Caco-2 (cell line): ENCODE measurements at regions not wholly inside any gene's neighbourhood (a gene's known extent, or its start where the extent isn't known, plus 50 kb on each side); places are given as distances from the start of the nearest gene placed in this dataset.

Experiments used
- BruUV-seq: library from RNA; stranded (reverse); fragments of 400-500 nt; replicated peaks from 2 replicates; lab custom pipeline; 2021; lab: Mats Ljungman, UMichigan
- CTCF ChIA-PET: fragments of 300-600 bp; sonication (Branson Sonifier 250); formaldehyde crosslinking; loops from one replicate; lab custom pipeline; 2022; ENCODE audit warnings: antibody characterized with exemption; lab: Charles Lee
- POLR2A ChIA-PET: fragments of 300-600 bp; sonication (Branson Sonifier 250); formaldehyde crosslinking; loops from one replicate; lab custom pipeline; 2022; ENCODE audit warnings: antibody characterized with exemption; lab: Charles Lee
- DNase-seq, 2 experiments: peaks; one replicate each; pipeline versions ENCODE4 v3.0.0 to v3.0.0-alpha.2; 2020 to 2022
- H3K27me3 ChIP-seq: replicated peaks from 2 replicates; pipeline ENCODE4 v1.6.0; 2011; ENCODE audit warnings: low read length; ENCODE audit not compliant: control insufficient read depth, insufficient read depth
- H3K36me3 ChIP-seq: 2 replicates; pipeline ENCODE4 v1.5.1; 2011; ENCODE audit warnings: low read length; ENCODE audit not compliant: control insufficient read depth, insufficient read depth
- H3K4me1 ChIP-seq: fragments of 250-450 bp; sonication (Bioruptor Pico); 2 replicates; pipeline ENCODE4 v1.5.1; 2020; ENCODE audit warnings: mild to moderate bottlenecking
- H3K4me3 ChIP-seq: 2 replicates; pipeline ENCODE4 v1.5.1; 2011; ENCODE audit warnings: low read depth, mild to moderate bottlenecking, control low read depth, low read length
- H3K9me3 ChIP-seq: fragments of 250-450 bp; sonication (Bioruptor Pico); 2 replicates; pipeline ENCODE4 v1.5.1; 2020; ENCODE audit warnings: mild to moderate bottlenecking, moderate library complexity
- H3K27ac Mint-ChIP-seq: one replicate; pipeline ENCODE4 v1.8.0; 2022; ENCODE audit warnings: mixed read lengths; ENCODE audit not compliant: unreplicated experiment
- H3K27me3 Mint-ChIP-seq: one replicate; pipeline ENCODE4 v1.8.0; 2022; ENCODE audit warnings: mixed read lengths; ENCODE audit not compliant: insufficient read depth, unreplicated experiment
- H3K36me3 Mint-ChIP-seq: one replicate; pipeline ENCODE4 v1.8.0; 2022; ENCODE audit warnings: mild to moderate bottlenecking, mixed read lengths; ENCODE audit not compliant: insufficient read depth, unreplicated experiment
- H3K4me1 Mint-ChIP-seq: one replicate; pipeline ENCODE4 v1.8.0; 2022; ENCODE audit warnings: low read depth, mixed read lengths; ENCODE audit not compliant: unreplicated experiment
- H3K4me3 Mint-ChIP-seq: one replicate; pipeline ENCODE4 v1.8.0; 2022; ENCODE audit warnings: mild to moderate bottlenecking, moderate library complexity, mixed read lengths; ENCODE audit not compliant: unreplicated experiment
- H3K9me3 Mint-ChIP-seq: one replicate; pipeline ENCODE4 v1.8.0; 2022; ENCODE audit warnings: mixed read lengths; ENCODE audit not compliant: unreplicated experiment
- intact Hi-C: fragments of 100-400 bp; cut with micrococcal nuclease; formaldehyde crosslinking; loops from one replicate; pipeline ENCODE4 v1.10.0; 2022; ENCODE audit not compliant: unreplicated experiment
- TF ChIP-seq, protein P1 (sequence below), 2 experiments: fragments of 200-600 bp in 1 of 2; IDR thresholded peaks; 1 replicate in 1 of 2; 2 replicates in 1 of 2; pipeline versions ENCODE4 v1.5.1 to v1.8.0; 2011 to 2022; ENCODE audit warnings: antibody characterized with exemption in 1 of 2, control low read depth in 1 of 2, inconsistent platforms in 1 of 2, low read depth in 1 of 2, low read length in 1 of 2, mild to moderate bottlenecking in 1 of 2, moderate library complexity in 1 of 2; ENCODE audit not compliant: insufficient read depth in 1 of 2, severe bottlenecking in 1 of 2, unreplicated experiment in 1 of 2

DNA sequence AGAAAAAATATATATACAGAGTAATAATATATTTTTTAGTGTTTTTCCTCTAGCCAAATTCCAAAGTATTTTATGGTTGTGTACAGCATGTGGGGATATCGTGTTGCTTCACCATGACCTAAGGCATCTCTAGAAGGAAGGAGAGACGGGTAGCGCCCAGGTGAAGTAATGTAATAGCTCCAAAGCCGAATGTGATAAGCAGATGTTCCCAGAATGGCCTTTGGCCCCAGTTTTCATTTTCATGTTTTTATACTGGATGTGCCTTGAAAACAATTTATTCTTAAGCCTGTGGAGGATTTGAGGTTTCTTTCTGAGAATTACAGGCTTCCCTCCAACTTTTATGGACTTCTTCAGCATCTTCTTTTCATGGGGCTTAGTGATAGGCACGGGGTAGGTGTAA lies 587.9 kb upstream of the KIRREL3 start:
- Histone ChIP-seq H3K4me1 (no peaks in the 10 kb centered on the region), H3K4me3 (no peak overlapping the region), H3K9me3 (no peaks in the 10 kb centered on the region), H3K36me3 (no peaks in the 10 kb centered on the region), H3K27me3 (no peaks in the 10 kb centered on the region)
- no peaks in the 10 kb centered on the region for H3K4me1 Mint-ChIP-seq
- no peak overlapping the region for H3K4me3 Mint-ChIP-seq
- H3K27me3 Mint-ChIP-seq = peaks cover 22% of the 10 kb centered on the region
- TF ChIP-seq, protein P1, sequence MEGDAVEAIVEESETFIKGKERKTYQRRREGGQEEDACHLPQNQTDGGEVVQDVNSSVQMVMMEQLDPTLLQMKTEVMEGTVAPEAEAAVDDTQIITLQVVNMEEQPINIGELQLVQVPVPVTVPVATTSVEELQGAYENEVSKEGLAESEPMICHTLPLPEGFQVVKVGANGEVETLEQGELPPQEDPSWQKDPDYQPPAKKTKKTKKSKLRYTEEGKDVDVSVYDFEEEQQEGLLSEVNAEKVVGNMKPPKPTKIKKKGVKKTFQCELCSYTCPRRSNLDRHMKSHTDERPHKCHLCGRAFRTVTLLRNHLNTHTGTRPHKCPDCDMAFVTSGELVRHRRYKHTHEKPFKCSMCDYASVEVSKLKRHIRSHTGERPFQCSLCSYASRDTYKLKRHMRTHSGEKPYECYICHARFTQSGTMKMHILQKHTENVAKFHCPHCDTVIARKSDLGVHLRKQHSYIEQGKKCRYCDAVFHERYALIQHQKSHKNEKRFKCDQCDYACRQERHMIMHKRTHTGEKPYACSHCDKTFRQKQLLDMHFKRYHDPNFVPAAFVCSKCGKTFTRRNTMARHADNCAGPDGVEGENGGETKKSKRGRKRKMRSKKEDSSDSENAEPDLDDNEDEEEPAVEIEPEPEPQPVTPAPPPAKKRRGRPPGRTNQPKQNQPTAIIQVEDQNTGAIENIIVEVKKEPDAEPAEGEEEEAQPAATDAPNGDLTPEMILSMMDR (IDR thresholded peaks at IDR 0.05; ENCODE audit: insufficient read depth in 1 of 2, low read depth in 1 of 2, low read length in 1 of 2, severe bottlenecking in 1 of 2, unreplicated experiment in 1 of 2) = no peak
- no peak for DNase-seq
- ChIA-PET CTCF (no interaction called here), POLR2A (no interaction called here)
- H3K9me3 Mint-ChIP-seq = no peaks in the 10 kb centered on the region
- intact Hi-C loops = no loop called here
- no peaks in the 10 kb centered on the region for H3K36me3 Mint-ChIP-seq
- no peak overlapping the region for H3K27ac Mint-ChIP-seq
- no TSS peak for BruUV-seq

- intact Hi-C loops = no loop called here
- Mint-ChIP-seq H3K27me3 (peaks cover 19% of the 10 kb centered on the region), H3K36me3 (no peaks in the 10 kb centered on the region), H3K27ac (no peak overlapping the region), H3K4me3 (no peak overlapping the region), H3K4me1 (no peaks in the 10 kb centered on the region), H3K9me3 (no peaks in the 10 kb centered on the region)
- H3K4me3 ChIP-seq = no peak overlapping the region
- CTCF ChIA-PET = interaction anchor here (0.6 kb wide), 1 partner anchor 117 kb away, joined by 3 read pairs; no protein-coding TSS in a partner anchor
- TF ChIP-seq, protein P1 (IDR thresholded peaks at IDR 0.05; ENCODE audit: insufficient read depth in 1 of 2, low read depth in 1 of 2, low read length in 1 of 2, severe bottlenecking in 1 of 2, unreplicated experiment in 1 of 2) = no peak
- no peaks in the 10 kb centered on the region for H3K36me3 ChIP-seq
- POLR2A ChIA-PET = no interaction called here
- no peaks in the 10 kb centered on the region for H3K9me3 ChIP-seq
- no TSS peak for BruUV-seq
- H3K27me3 ChIP-seq = no peaks in the 10 kb centered on the region
- no peak for DNase-seq
- no peaks in the 10 kb centered on the region for H3K4me1 ChIP-seq
These were observed 586.9 kb upstream of the KIRREL3 start for GRCh38 chr11:127587511-127587910.

GRCh38 chr11:127576210-127576609 lies 575.6 kb upstream of the KIRREL3 start:
- Mint-ChIP-seq H3K27ac (no peak overlapping the region), H3K27me3 (peaks cover 11% of the 10 kb centered on the region), H3K4me3 (no peak overlapping the region), H3K9me3 (no peaks in the 10 kb centered on the region), H3K36me3 (no peaks in the 10 kb centered on the region), H3K4me1 (no peaks in the 10 kb centered on the region)
- Histone ChIP-seq H3K4me3 (no peak overlapping the region), H3K4me1 (no peaks in the 10 kb centered on the region), H3K36me3 (no peaks in the 10 kb centered on the region), H3K27me3 (no peaks in the 10 kb centered on the region), H3K9me3 (no peaks in the 10 kb centered on the region)
- intact Hi-C loops = no loop called here
- ChIA-PET POLR2A (no interaction called here), CTCF (no interaction called here)
- no TSS peak for BruUV-seq
- no peak for DNase-seq
- TF ChIP-seq, protein P1 (IDR thresholded peaks at IDR 0.05; ENCODE audit: insufficient read depth in 1 of 2, low read depth in 1 of 2, low read length in 1 of 2, severe bottlenecking in 1 of 2, unreplicated experiment in 1 of 2) = no peak
